Skeletal muscle satellite cell (primary cell): ENCODE measurements at regions not wholly inside any gene's neighbourhood (a gene's known extent, or its start where the extent isn't known, plus 50 kb on each side); places are given as distances from the start of the nearest gene placed in this dataset.
A peak's percentile ranks its signal among the peaks of the same experiment; 100 is the strongest.

ENCODE experiments used
- H3K27me3 ChIP-seq: 2 replicates; pipeline ENCODE4 v1.7.0; 2013; ENCODE audit warnings: low read length; ENCODE audit not compliant: control insufficient read depth, insufficient read depth
- H3K36me3 ChIP-seq: 2 replicates; pipeline ENCODE4 v1.7.0; 2013; ENCODE audit warnings: mild to moderate bottlenecking, control low read depth, low read length; ENCODE audit not compliant: insufficient read depth
- H3K4me1 ChIP-seq: 2 replicates; pipeline ENCODE4 v1.7.0; 2013; ENCODE audit warnings: low read length; ENCODE audit not compliant: control insufficient read depth, insufficient read depth
- H3K4me2 ChIP-seq: 2 replicates; pipeline ENCODE4 v1.7.0; 2013; ENCODE audit warnings: mild to moderate bottlenecking, low read length
- H3K4me3 ChIP-seq: 2 replicates; pipeline ENCODE4 v1.7.0; 2013; ENCODE audit warnings: low read length
- H3K9ac ChIP-seq: 2 replicates; pipeline ENCODE4 v1.7.0; 2013; ENCODE audit warnings: mild to moderate bottlenecking, low read depth, low read length, moderate library complexity
- H3K9me3 ChIP-seq: replicated peaks from 2 replicates; pipeline ENCODE4 v1.7.0; 2013; ENCODE audit warnings: mild to moderate bottlenecking, control low read depth, low read length

DNA sequence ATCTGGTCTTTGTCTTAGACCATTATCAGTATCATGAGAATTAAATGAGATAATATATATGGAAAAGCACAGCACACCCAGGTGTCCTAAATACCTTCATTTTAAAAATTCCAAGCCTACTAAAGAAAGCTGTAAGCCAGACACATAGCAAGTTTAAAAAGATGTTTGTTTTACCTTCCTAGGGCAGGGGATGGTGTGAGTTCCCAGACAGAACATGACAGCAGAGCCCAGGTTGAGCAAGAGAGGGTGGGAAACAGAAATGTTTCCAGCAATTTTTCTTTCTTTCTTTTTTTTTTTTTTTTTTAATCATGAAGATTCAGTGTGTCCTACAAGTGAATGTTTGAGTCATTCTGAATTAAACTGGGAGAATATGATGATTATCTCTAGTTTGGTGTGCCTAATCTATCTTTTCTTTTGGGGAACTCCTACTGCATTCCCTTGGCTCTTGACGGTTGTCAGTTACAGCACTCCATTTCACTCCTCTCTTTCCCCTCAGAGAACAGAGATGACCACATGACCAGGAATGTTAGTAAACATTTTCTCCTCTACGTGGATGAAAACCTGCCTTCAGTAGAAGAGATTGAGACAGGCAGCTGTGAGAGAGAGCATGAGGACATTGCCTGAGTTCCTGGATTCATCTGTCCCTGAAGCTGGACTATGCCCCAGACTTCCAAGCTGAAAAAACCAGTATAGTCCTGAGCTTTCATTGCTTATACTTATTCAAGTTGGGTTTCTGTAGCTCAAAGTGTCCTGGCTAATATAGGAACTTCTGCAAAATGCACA is 54.5 kb upstream of the ARL14 start:
- Histone ChIP-seq H3K4me2 (no peak overlapping the region), H3K9ac (no peak overlapping the region), H3K9me3 (no peaks in the 10 kb centered on the region)

DNA sequence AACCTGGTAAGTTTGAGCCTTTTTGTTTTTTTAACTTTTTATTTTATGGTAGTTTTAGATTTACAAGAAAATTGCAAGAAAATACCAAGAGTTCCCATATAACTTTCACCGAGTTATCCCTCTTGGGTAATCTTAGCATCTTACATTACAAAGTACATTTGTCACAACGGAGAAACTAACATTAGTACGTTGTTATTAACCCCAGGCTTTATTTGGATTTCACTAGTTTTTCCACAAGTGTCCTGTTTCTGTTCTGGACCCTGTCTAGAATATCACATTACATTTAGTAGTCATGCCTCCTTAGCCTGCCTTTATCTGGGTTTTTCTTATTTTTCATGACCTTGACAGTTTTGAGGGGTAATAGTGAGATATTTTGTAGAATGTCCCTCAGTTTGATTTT is 53.5 kb upstream of the KPNA4 start:
- H3K9ac ChIP-seq, result no peak overlapping the region
- no peaks in the 10 kb centered on the region for H3K36me3 ChIP-seq
- H3K9me3 ChIP-seq, result no peaks in the 10 kb centered on the region
- H3K4me1 ChIP-seq, result peaks cover 39% of the 10 kb centered on the region
- no peaks in the 10 kb centered on the region for H3K27me3 ChIP-seq
- peak overlapping the region; percentile 16 for H3K4me3 ChIP-seq
- peak overlapping the region; percentile 53 for H3K4me2 ChIP-seq

More for the DNA sequence above, 54.5 kb upstream of the ARL14 start:
- peaks cover 25% of the 10 kb centered on the region for H3K4me1 ChIP-seq
- no peak overlapping the region for H3K4me3 ChIP-seq
- H3K36me3 ChIP-seq, result no peaks in the 10 kb centered on the region
- no peaks in the 10 kb centered on the region for H3K27me3 ChIP-seq

DNA sequence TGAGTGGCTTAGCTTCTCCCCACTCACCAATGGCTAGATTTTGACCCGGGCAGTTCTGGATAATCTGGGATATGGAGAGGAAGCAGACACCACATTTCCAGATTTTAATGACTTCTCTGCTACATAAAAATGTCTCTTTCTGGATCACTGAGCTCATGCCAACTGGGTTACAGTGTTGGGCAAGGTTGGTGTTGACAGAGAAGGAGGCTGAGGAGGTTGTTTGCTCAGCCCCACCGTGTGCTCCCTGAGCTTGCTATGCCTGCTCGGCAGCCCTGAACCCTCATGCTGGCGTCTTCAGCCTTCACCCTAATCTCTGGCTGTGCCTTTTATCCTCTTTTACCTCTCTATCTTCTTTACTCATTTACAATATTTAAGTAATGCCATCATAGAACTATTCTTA is 53.0 kb upstream of the KPNA4 start:
- peaks cover 39% of the 10 kb centered on the region for H3K4me1 ChIP-seq
- peak overlapping the region; percentile 53 for H3K4me2 ChIP-seq
- no peaks in the 10 kb centered on the region for H3K27me3 ChIP-seq
- no peaks in the 10 kb centered on the region for H3K9me3 ChIP-seq
- H3K4me3 ChIP-seq, result peak overlapping the region; percentile 16
- H3K36me3 ChIP-seq, result no peaks in the 10 kb centered on the region
- H3K9ac ChIP-seq, result no peak overlapping the region

DNA sequence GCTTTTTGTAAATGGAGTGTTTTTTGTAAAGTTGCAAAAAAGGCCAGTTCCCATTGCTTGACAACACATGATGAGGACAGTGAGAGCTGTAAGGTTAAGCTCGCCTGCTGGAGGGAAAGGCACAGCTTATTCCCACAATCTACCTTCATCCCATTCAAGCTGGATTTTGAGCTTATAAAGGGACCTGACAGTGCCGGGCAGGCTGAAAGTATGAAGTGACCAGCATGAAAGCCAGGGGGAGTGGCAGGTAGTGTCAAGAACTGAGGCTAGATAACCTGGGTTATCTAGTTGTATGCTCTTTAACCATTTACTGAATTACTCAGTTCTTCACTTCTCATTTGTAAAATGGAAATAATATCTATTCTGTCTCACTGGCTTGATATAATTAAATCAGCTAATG is 52.3 kb upstream of the KPNA4 start:
- Histone ChIP-seq H3K9ac (no peak overlapping the region), H3K4me2 (no peak overlapping the region), H3K27me3 (peaks cover 2% of the 10 kb centered on the region), H3K4me1 (peaks cover 33% of the 10 kb centered on the region), H3K4me3 (no peak overlapping the region), H3K9me3 (no peaks in the 10 kb centered on the region), H3K36me3 (no peaks in the 10 kb centered on the region)

DNA sequence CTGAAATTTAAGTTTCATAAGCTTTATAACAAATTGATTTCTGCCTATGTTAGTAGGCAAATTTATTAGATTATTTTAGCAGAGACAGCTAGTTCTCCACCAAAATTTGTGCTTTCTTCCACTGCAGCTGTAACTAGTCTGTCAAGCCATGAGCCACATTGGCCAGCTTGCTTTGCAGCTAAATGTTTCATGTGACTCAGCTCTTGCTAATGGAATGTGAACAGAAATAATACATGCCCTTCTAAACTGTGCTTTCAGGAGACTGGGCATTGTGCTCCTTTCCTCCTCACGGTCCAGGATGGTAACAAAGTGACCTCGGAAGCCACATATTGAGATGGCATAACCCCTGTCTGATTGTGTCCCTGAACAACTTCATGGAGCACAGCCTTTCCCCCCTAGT is 51.3 kb upstream of the KPNA4 start:
- peak overlapping the region; percentile 56 for H3K4me2 ChIP-seq
- no peaks in the 10 kb centered on the region for H3K9me3 ChIP-seq
- H3K27me3 ChIP-seq, result peaks cover 3% of the 10 kb centered on the region
- no peak overlapping the region for H3K4me3 ChIP-seq
- peaks cover 27% of the 10 kb centered on the region for H3K4me1 ChIP-seq
- H3K9ac ChIP-seq, result no peak overlapping the region
- no peaks in the 10 kb centered on the region for H3K36me3 ChIP-seq

DNA sequence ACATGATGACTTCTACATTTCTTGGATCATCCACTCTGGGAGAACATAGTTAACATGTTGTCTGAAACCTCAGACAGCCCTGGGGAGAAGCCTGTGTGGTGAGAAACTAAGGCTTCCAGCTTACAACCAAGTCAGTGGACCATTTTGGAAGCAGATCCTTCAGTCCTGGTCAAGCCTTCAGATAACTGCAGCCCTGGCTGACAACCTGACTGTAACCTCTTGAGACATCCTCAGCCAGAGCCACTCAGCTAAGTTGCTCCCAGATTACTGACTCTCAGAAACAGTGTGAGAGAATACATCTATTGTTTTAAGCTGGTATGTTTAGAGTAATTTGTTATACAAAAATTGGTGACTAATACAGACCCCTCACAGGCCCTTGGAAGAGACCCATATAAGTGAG is 50.9 kb upstream of the KPNA4 start:
- Histone ChIP-seq H3K4me2 (no peak overlapping the region), H3K9me3 (no peaks in the 10 kb centered on the region), H3K4me3 (no peak overlapping the region), H3K36me3 (no peaks in the 10 kb centered on the region), H3K9ac (no peak overlapping the region), H3K4me1 (peaks cover 27% of the 10 kb centered on the region), H3K27me3 (peaks cover 3% of the 10 kb centered on the region)
